NB4 (cell line): ENCODE measurements at regions not wholly inside any gene's neighbourhood (a gene's known extent, or its start where the extent isn't known, plus 50 kb on each side); places are given as distances from the start of the nearest gene placed in this dataset.
"Not testable (repeated sequence)": the region's sequence is repeated elsewhere in the genome, so short reads cannot be mapped to it uniquely, and the experiment has no call there.

Experiments used
- DNase-seq: peaks from one replicate; pipeline ENCODE4 v3.0.0; 2010; ENCODE audit warnings: low read depth
- H3K4me3 ChIP-seq: one replicate; pipeline ENCODE4 v1.5.1; 2011; ENCODE audit warnings: mild to moderate bottlenecking, low read depth, low read length, moderate library complexity
- CTCF ChIP-seq: IDR thresholded peaks from one replicate; pipeline ENCODE4 v1.5.1; 2012; ENCODE audit warnings: low read depth, low read length
- MAX ChIP-seq: IDR thresholded peaks from 2 replicates; pipeline ENCODE4 v1.6.1; 2011; ENCODE audit warnings: low read depth, low read length
- MYC ChIP-seq: IDR thresholded peaks from 2 replicates; pipeline ENCODE4 v1.6.1; 2011; ENCODE audit warnings: low read depth, low read length
- POLR2A ChIP-seq: IDR thresholded peaks from 2 replicates; pipeline ENCODE4 v1.6.1; 2011; ENCODE audit warnings: mild to moderate bottlenecking; ENCODE audit not compliant: insufficient read length; ENCODE audit errors: extremely low read depth

- no peak overlapping the region for H3K4me3 ChIP-seq
- no peak for DNase-seq
- TF ChIP-seq CTCF (no peak), POLR2A (no peak), MYC (no peak), MAX (no peak)
Observed at GRCh38 chrX:1763294-1763693, 148.4 kb downstream of the ASMT start.

GRCh38 chrX:1764883-1765364 is 150.1 kb downstream of the ASMT start:
- peak; percentile 23 for DNase-seq
- not testable (repeated sequence) for H3K4me3 ChIP-seq

- H3K4me3 ChIP-seq, result no peak overlapping the region
- TF ChIP-seq MAX, result no peak
- TF ChIP-seq MYC, result no peak
- TF ChIP-seq CTCF, result no peak
- TF ChIP-seq POLR2A, result no peak
- no peak for DNase-seq
Observed at GRCh38 chrX:1767026-1767425, 152.2 kb downstream of the ASMT start.

GRCh38 chrX:1778817-1779216 is 164.0 kb downstream of the ASMT start:
- TF ChIP-seq MYC (no peak), POLR2A (no peak), CTCF (no peak), MAX (no peak)
- DNase-seq, result no peak
- no peak overlapping the region for H3K4me3 ChIP-seq

- DNase-seq, result no peak
- no peak for TF ChIP-seq POLR2A
- TF ChIP-seq CTCF, result no peak
- TF ChIP-seq MAX, result no peak
- TF ChIP-seq MYC, result no peak
- H3K4me3 ChIP-seq, result no peak overlapping the region
Observed at GRCh38 chrX:1779626-1780025, 164.8 kb downstream of the ASMT start.

- no peak for TF ChIP-seq CTCF
- no peak for TF ChIP-seq MAX
- no peak for TF ChIP-seq POLR2A
- no peak for TF ChIP-seq MYC
- no peak for DNase-seq
- no peak overlapping the region for H3K4me3 ChIP-seq
Observed at GRCh38 chrX:1781766-1782165, 166.9 kb downstream of the ASMT start.
